Right lobe of liver (tissue), 6 donors: ENCODE measurements at regions not wholly inside any gene's neighbourhood (a gene's known extent, or its start where the extent isn't known, plus 50 kb on each side); places are given as distances from the start of the nearest gene placed in this dataset.
"Not testable (repeated sequence)": the region's sequence is repeated elsewhere in the genome, so short reads cannot be mapped to it uniquely, and the experiment has no call there.

Experiments used
- ATAC-seq, 4 donors: fragments of 200-7000 bp; cut with Tn5 transposase; one replicate each; pipeline ENCODE4 v1.9.1; 2020; ENCODE audit warnings: mild to moderate bottlenecking in 4 of 4, moderate library complexity in 4 of 4
- DNase-seq, 3 donors: peaks; one replicate each; pipeline ENCODE4 v3.0.0-alpha.2; 2020
- H3K27ac ChIP-seq, 3 donors: fragments of 200-600 bp; one replicate each; pipeline ENCODE4 v1.8.0; 2022
- H3K27me3 ChIP-seq, 2 donors: fragments of 200-600 bp; one replicate each; pipeline ENCODE4 v1.8.0; 2022
- H3K36me3 ChIP-seq, 4 donors: fragments of 200-600 bp; sonication (generic) in 1 of 4; one replicate each; pipeline versions ENCODE4 v1.5.1 to v1.8.0; 2017 to 2022; ENCODE audit warnings: control low read depth in 1 of 4
- H3K4me1 ChIP-seq, 4 donors: fragments of 200-600 bp; sonication (generic) in 1 of 4; one replicate each; pipeline versions ENCODE4 v1.5.1 to v1.8.0; 2017 to 2022; ENCODE audit warnings: control low read depth in 1 of 4
- H3K4me3 ChIP-seq, 3 donors: fragments of 200-600 bp; one replicate each; pipeline ENCODE4 v1.8.0; 2022
- H3K9me3 ChIP-seq, 4 donors: fragments of 200-600 bp; sonication (generic) in 1 of 4; one replicate each; pipeline versions ENCODE4 v1.5.1 to v1.8.0; 2017 to 2022; ENCODE audit warnings: control low read depth in 1 of 4
- CTCF ChIP-seq, 4 donors: fragments of 200-600 bp in 3 of 4; fragments of 450-650 bp in 1 of 4; IDR thresholded peaks; one replicate each; pipeline versions ENCODE4 v1.5.1 to v1.8.0; 2016 to 2022; ENCODE audit warnings: antibody characterized with exemption in 4 of 4, mild to moderate bottlenecking in 2 of 4
- POLR2A ChIP-seq: fragments of 450-650 bp; IDR thresholded peaks from one replicate; pipeline ENCODE4 v1.6.1; 2017; ENCODE audit warnings: antibody characterized with exemption, mild to moderate bottlenecking
- WGBS: methylation state at CpG from one replicate; pipeline ENCODE4 v1.1.6; 2018; ENCODE audit warnings: low coverage, low lambda C conversion rate; ENCODE audit not compliant: insufficient coverage; ENCODE audit errors: missing lambda C conversion rate; 5-methylcytosine and 5-hydroxymethylcytosine counted together
- intact Hi-C, 2 donors: fragments of 100-400 bp; cut with DNase I; formaldehyde crosslinking; loops; one replicate each; pipeline versions ENCODE4 v1.11.2 to v1.14.1; 2022
- donor health status: DM: no; HTN: yes; CAD: no.
- donor health status: DM: no; HTN: no; CAD: no.
- donor health status: DM: no; HTN: no; CAD: no.
- donor health status: DM: no; HTN: yes; CAD: no.
- donor health status: DM: no; HTN: yes; CAD: no.

- intact Hi-C loops = no loop called here
- H3K4me1 ChIP-seq = peaks cover 0 to 7% (median 2%) of the 10 kb centered on the region in 4 donors
- no peaks in the 10 kb centered on the region for H3K36me3 ChIP-seq
- TF ChIP-seq POLR2A (peak; percentile 60), CTCF (IDR thresholded peaks at IDR 0.05) (peak in 2 of 4 donors; percentile 4 to 7)
- H3K27ac ChIP-seq = peak overlapping the region; percentile 78 to 90 (median 83)
- H3K4me3 ChIP-seq = peak overlapping the region; percentile 8 to 49 (median 47)
- 2% methylated on average over 7 of the region's 7 CpGs for WGBS
- no peaks in the 10 kb centered on the region for H3K9me3 ChIP-seq
- H3K27me3 ChIP-seq = no peaks in the 10 kb centered on the region
- ATAC-seq (peak; percentile 84 to 89 (median 86)), DNase-seq (peak; percentile 31 to 61 (median 57))
Measured at GRCh38 chr6:25138233-25138933, 140.8 kb upstream of the CARMIL1 start.

- peak in 2 of 4 donors; percentile 18 to 21 for ATAC-seq
- Histone ChIP-seq H3K27me3 (no peaks in the 10 kb centered on the region), H3K4me1 (peaks cover 0 to 7% (median 2%) of the 10 kb centered on the region in 4 donors), H3K4me3 (peak overlapping the region; percentile 8 to 49 (median 47)), H3K36me3 (no peaks in the 10 kb centered on the region), H3K27ac (peak overlapping the region; percentile 78 to 90 (median 83)), H3K9me3 (no peaks in the 10 kb centered on the region)
- intact Hi-C loops = no loop called here
- DNase-seq = no peak
- no peak for TF ChIP-seq POLR2A
- TF ChIP-seq CTCF (IDR thresholded peaks at IDR 0.05) = no peak
- 0% methylated on average over 2 of the region's 2 CpGs for WGBS
Measured at GRCh38 chr6:25138934-25139415, 140.2 kb upstream of the CARMIL1 start.

- ATAC-seq, intact Hi-C loops, DNase-seq, H3K27me3 ChIP-seq, H3K36me3 ChIP-seq, H3K9me3 ChIP-seq, H3K4me1 ChIP-seq: not testable (repeated sequence)
- peak overlapping the region in 2 of 3 donors; percentile 83 to 90 for H3K27ac ChIP-seq
- peak overlapping the region in 2 of 3 donors; percentile 8 to 49 for H3K4me3 ChIP-seq
- WGBS = 92% methylated on average over 24 of the region's 36 CpGs
Measured at GRCh38 chr6:25139608-25140007, 139.6 kb upstream of the CARMIL1 start.

- no peak for TF ChIP-seq CTCF (IDR thresholded peaks at IDR 0.05)
- TF ChIP-seq POLR2A = no peak
- intact Hi-C loops = no loop called here
- ATAC-seq (no peak), DNase-seq (no peak)
- Histone ChIP-seq H3K4me3 (no peak overlapping the region), H3K9me3 (no peaks in the 10 kb centered on the region), H3K4me1 (peaks cover 0 to 7% (median 0%) of the 10 kb centered on the region in 4 donors), H3K36me3 (no peaks in the 10 kb centered on the region), H3K27me3 (no peaks in the 10 kb centered on the region), H3K27ac (no peak overlapping the region)
- WGBS = 81% methylated on average over 2 of the region's 2 CpGs
Measured at GRCh38 chr6:25142506-25142905, 136.7 kb upstream of the CARMIL1 start.

- no peak for TF ChIP-seq CTCF (IDR thresholded peaks at IDR 0.05)
- no peak for TF ChIP-seq POLR2A
- Histone ChIP-seq H3K4me3 (no peak overlapping the region), H3K36me3 (no peaks in the 10 kb centered on the region), H3K9me3 (no peaks in the 10 kb centered on the region), H3K27me3 (no peaks in the 10 kb centered on the region), H3K4me1 (no peaks in the 10 kb centered on the region), H3K27ac (no peak overlapping the region)
- no peak for ATAC-seq
- intact Hi-C loops = no loop called here
- DNase-seq = no peak
- 100% methylated on average over 1 of the region's 1 CpG for WGBS
Measured at GRCh38 chr6:25144919-25145318, 134.3 kb upstream of the CARMIL1 start.
